ENCODE measurements at regions not wholly inside any gene's neighbourhood (a gene's known extent, or its start where the extent isn't known, plus 50 kb on each side); places are given as distances from the start of the nearest gene placed in this dataset.

DNA sequence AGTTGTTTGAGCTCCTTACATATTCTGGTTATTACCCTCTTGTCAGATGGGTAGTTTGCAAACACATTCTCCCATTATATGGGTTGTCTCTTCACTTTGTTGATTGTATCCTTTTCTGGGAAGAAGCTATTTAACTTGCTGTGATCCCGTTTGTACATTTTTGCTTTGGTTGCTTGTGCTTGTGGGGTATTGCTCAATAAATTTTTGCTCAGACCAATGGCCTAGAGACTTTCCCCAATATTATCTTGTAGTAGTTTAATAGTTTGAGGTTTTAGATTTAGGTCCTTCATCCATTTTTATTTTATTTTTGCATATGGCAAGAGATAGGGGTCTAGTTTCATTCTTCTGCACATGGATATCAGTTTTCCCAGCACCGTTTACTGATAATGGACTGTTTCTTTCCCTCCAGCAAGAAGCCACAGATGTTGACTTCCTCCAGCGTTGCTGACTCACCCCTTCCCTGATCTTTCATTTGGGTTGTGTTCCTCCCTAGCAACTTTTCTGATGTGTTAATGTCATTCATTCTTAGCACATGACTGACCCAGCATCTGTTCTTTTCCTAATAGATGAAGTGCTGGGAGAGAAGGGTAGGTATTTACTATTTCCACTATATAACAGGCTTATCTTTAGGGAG lies 166.7 kb upstream of the SGO1 start:
- CTCF ChIA-PET: no interaction called here
- no peak overlapping the region for H3K4me3 Mint-ChIP-seq
- no peaks in the 10 kb centered on the region for H3K9me3 Mint-ChIP-seq
- no peaks in the 10 kb centered on the region for H3K36me3 Mint-ChIP-seq
- no peak for DNase-seq
- no peaks in the 10 kb centered on the region for H3K27me3 Mint-ChIP-seq
- no peaks in the 10 kb centered on the region for H3K4me1 Mint-ChIP-seq
- no peak overlapping the region for H3K27ac Mint-ChIP-seq

DNA sequence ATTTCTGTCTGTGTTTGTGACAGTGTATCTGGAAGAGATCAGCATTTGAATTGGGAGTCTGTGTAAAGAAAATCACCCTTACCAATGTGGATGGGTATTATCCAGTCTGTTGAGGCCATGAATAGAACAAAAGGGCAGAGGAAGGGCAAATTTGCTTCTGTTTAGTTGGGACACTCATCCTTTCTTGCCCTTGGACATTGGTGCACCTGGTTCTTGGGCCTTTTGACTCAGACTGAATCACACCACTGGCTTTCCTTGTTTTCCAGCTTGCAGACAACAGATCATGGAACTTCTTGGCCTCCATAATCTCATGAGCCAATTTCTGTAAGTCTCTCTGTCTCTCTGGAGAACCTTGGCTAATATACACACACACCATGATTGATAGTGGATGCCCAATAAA lies 164.4 kb upstream of the SGO1 start:
- Mint-ChIP-seq H3K27ac (no peak overlapping the region), H3K9me3 (no peaks in the 10 kb centered on the region), H3K4me1 (no peaks in the 10 kb centered on the region), H3K27me3 (no peaks in the 10 kb centered on the region), H3K4me3 (no peak overlapping the region), H3K36me3 (no peaks in the 10 kb centered on the region)
- CTCF ChIA-PET: no interaction called here
- DNase-seq: no peak

DNA sequence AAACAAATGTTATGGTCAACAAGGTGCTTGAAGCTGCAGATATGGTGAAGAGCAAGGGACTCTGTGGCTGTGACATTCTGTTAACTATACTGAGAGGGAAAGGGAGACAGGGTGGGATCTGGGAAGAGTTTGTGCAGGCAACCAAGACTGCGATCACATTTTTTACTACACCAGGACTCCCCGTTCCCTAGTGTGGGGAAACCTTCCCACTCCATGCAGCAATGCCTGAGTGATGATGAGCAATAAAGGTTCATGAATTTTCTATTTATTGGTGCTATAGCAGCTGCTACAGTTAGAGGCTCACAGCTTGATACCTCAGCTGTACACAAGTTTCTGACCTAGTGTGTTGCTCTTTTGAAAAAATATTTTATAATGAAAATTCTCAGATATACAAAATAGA lies 160.9 kb upstream of the SGO1 start:
- no peak for DNase-seq
- H3K4me1 Mint-ChIP-seq: no peaks in the 10 kb centered on the region
- no peaks in the 10 kb centered on the region for H3K9me3 Mint-ChIP-seq
- H3K27me3 Mint-ChIP-seq: no peaks in the 10 kb centered on the region
- CTCF ChIA-PET: interaction anchor here (0.6 kb wide), 1 partner anchor 462 kb away, joined by 5 read pairs; no protein-coding TSS in a partner anchor
- H3K36me3 Mint-ChIP-seq: no peaks in the 10 kb centered on the region
- H3K27ac Mint-ChIP-seq: no peak overlapping the region
- H3K4me3 Mint-ChIP-seq: no peak overlapping the region

DNA sequence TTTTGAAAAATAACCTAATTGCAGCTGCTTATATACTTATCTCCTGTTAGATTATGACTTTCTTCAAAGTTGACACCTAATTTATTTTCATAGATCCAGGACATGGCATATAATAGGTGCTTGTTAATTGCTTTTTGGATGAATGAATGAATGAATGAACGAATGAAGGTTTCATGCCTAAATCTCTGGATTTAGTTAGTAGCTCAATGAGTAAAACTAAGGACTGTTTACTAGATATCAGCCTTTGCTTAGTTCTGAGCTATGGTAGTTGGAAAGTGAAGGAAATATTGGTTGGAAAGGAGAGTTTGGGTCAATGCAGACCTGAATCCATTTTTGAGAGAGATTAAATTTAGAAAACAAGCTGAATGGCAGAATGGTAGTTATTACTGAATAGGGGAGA lies 160.4 kb upstream of the SGO1 start:
- DNase-seq: no peak
- Mint-ChIP-seq H3K27me3 (no peaks in the 10 kb centered on the region), H3K9me3 (no peaks in the 10 kb centered on the region), H3K36me3 (no peaks in the 10 kb centered on the region), H3K4me1 (no peaks in the 10 kb centered on the region), H3K27ac (no peak overlapping the region), H3K4me3 (no peak overlapping the region)
- CTCF ChIA-PET: no interaction called here

DNA sequence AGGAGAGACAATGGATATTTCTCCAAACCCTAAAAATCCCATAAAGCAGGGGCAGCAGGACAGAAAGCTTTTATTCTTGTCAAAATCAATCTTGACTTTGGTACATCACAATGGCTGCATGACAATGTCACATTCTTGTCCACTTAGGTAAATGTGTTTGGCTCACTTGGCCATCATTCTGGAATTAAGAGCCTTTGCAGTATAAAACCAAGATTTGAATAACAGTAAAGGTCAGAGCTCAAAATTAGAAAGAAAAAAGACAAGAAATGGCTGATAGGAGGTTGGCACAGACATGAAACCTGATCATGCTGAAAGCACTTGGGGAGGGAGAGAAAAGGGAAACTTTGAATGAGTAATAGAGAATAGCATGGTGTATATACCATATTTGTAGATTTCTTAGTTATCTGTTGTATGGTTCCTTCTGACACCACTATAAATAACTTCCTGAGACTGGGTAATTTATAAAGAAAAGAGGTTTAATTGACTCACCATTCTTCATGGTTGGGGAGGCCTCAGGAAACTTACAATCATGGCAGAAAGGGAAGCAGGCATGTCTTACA lies 158.5 kb upstream of the SGO1 start:
- no peak overlapping the region for H3K27ac Mint-ChIP-seq
- H3K9me3 Mint-ChIP-seq: no peaks in the 10 kb centered on the region
- H3K27me3 Mint-ChIP-seq: no peaks in the 10 kb centered on the region
- H3K36me3 Mint-ChIP-seq: no peaks in the 10 kb centered on the region
- DNase-seq: no peak
- H3K4me1 Mint-ChIP-seq: no peaks in the 10 kb centered on the region
- no peak overlapping the region for H3K4me3 Mint-ChIP-seq
- CTCF ChIA-PET: no interaction called here

DNA sequence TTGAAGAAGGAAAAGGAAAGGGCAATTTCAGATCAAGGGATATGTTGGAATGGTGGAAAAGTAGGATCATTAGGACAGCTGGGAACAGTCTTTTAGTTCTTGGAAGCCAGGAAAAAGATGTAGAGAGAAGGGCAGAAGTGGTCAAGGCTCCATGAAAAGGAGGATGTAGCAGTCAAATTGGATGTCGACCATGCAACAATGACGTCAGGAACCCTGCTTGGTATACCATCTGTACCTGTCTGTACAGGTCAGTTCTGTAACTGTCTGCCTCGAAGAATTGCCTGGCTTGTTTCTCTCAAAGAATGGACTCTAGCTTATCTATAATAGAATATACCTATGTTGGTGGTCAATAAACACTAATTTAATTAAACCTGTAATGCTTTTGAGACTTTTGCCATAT lies 157.8 kb upstream of the SGO1 start:
- no peaks in the 10 kb centered on the region for H3K9me3 Mint-ChIP-seq
- H3K36me3 Mint-ChIP-seq: no peaks in the 10 kb centered on the region
- no peak overlapping the region for H3K27ac Mint-ChIP-seq
- no peak overlapping the region for H3K4me3 Mint-ChIP-seq
- CTCF ChIA-PET: no interaction called here
- no peak for DNase-seq
- no peaks in the 10 kb centered on the region for H3K4me1 Mint-ChIP-seq
- H3K27me3 Mint-ChIP-seq: no peaks in the 10 kb centered on the region

DNA sequence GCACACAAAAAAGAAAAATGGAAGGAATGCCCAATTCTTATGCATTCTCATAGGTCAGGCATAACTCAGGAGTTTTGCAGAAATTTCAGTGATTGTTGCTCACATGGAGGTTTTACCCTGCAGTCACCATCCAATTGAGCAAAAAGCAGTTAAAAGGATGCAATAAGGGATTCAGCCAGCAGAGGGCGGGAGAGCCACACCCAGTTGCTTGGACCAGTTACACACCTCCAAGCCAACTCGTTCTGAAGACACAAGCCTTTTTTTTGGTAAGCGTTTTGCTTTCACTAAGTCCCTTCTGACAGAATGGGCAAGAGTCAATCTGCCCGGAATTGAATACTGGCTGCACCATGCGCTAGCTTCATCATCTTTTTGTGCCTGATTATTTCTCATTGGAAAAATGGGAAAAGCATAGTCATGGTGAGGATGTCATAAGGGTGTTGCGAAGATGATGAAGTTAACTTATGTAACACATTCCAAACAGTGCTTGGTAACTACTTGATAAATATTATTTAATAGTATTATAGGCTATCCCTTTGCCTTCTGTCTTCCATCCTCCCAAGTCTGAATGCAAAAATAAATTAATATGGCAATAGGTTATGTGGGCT lies 154.4 kb upstream of the SGO1 start:
- peak; percentile 75 for DNase-seq
- Mint-ChIP-seq H3K27ac (no peak overlapping the region), H3K27me3 (no peaks in the 10 kb centered on the region), H3K9me3 (no peaks in the 10 kb centered on the region), H3K36me3 (no peaks in the 10 kb centered on the region), H3K4me3 (no peak overlapping the region), H3K4me1 (no peaks in the 10 kb centered on the region)
- CTCF ChIA-PET: interaction anchor here (1.3 kb wide), 1 partner anchor 9 kb away, joined by 3 read pairs; no protein-coding TSS in a partner anchor

DNA sequence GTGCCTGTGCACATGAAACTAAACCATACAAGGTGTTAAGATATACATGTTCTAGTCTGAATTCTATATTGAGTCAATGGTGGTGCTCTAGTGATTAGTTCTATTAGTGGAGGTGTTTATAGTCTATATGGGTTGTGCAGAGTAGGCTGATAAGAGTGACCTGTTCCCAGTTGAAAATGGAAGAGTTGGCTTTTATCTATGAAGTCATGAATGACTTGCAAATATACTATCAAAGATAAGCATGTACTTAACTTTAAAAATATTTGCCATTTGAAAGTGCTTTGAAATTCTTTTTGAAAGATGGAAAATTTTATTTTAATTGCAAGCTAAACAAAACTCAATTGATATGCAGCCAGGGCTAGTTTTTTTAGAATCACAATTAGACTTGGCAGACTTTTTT lies 150.6 kb upstream of the SGO1 start:
- Mint-ChIP-seq H3K9me3 (no peaks in the 10 kb centered on the region), H3K36me3 (no peaks in the 10 kb centered on the region), H3K4me1 (no peaks in the 10 kb centered on the region), H3K4me3 (no peak overlapping the region), H3K27ac (no peak overlapping the region), H3K27me3 (no peaks in the 10 kb centered on the region)
- CTCF ChIA-PET: no interaction called here
- DNase-seq: no peak

DNA sequence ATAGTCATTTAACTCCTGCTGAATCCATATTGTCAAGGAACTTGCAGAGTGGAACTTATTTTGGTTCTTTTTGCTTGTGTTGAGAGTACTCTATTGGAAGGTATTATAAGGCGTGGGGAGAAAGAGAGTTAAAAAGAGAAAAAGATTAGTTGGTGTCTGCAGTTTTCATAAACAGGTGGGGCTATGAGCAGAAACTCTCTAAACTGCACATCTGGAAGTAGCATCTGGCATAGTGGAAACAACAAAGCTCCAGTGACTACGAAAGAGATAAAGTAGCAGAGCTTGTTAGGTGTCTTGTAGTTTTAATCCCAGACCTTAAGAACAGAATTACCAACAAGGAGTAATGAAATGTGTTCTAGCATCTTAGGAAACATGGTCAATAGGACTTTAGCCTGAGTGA lies 148.8 kb upstream of the SGO1 start:
- Mint-ChIP-seq H3K4me3 (no peak overlapping the region), H3K36me3 (no peaks in the 10 kb centered on the region), H3K27me3 (no peaks in the 10 kb centered on the region), H3K4me1 (no peaks in the 10 kb centered on the region), H3K27ac (no peak overlapping the region), H3K9me3 (no peaks in the 10 kb centered on the region)
- no peak for DNase-seq
- CTCF ChIA-PET: no interaction called here

DNA sequence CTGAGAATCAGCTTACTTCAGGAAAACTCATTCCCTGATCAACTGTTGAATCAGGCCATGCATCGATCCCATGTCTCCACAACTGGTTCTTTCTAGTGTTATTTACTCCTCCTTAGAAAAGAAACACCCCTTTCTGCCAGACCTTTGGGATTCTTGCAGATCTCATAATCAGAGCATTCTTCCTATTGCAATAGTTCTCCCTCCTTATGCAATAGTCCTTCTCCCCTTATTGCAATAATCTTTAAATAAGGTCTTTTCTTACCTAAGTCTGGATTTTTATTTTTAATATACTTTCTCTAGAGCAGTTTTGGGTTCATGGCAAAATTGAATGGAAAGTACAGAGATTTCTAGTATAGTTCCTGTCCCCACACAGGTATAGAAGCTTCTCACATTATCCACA lies 141.9 kb upstream of the SGO1 start:
- H3K9me3 Mint-ChIP-seq: no peaks in the 10 kb centered on the region
- no peaks in the 10 kb centered on the region for H3K27me3 Mint-ChIP-seq
- H3K36me3 Mint-ChIP-seq: no peaks in the 10 kb centered on the region
- no peak for DNase-seq
- no peaks in the 10 kb centered on the region for H3K4me1 Mint-ChIP-seq
- CTCF ChIA-PET: no interaction called here
- H3K4me3 Mint-ChIP-seq: no peak overlapping the region
- no peak overlapping the region for H3K27ac Mint-ChIP-seq

DNA sequence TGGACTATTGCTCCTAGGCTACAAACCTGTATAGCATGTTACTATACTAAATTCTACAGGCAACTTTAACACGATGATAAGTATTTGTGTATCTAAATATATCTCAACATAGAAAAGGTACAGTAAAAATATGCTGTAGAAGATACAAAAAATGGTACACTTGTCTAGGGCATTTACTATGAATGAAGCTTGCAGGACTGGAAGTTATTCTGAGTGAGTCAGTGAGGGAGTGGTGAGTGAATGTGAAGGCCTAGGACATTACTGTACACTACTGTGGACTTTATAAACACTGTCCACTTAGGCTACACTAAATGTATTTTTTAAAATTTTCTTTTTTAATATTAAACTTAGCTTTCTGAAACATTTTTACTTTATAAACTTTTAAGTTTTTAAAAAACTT lies 140.5 kb upstream of the SGO1 start:
- CTCF ChIA-PET: interaction anchor here (0.6 kb wide), 1 partner anchor 600 kb away, joined by 3 read pairs; no protein-coding TSS in a partner anchor
- Mint-ChIP-seq H3K36me3 (no peaks in the 10 kb centered on the region), H3K4me1 (no peaks in the 10 kb centered on the region), H3K27ac (no peak overlapping the region), H3K9me3 (no peaks in the 10 kb centered on the region), H3K27me3 (no peaks in the 10 kb centered on the region), H3K4me3 (no peak overlapping the region)
- DNase-seq: no peak

DNA sequence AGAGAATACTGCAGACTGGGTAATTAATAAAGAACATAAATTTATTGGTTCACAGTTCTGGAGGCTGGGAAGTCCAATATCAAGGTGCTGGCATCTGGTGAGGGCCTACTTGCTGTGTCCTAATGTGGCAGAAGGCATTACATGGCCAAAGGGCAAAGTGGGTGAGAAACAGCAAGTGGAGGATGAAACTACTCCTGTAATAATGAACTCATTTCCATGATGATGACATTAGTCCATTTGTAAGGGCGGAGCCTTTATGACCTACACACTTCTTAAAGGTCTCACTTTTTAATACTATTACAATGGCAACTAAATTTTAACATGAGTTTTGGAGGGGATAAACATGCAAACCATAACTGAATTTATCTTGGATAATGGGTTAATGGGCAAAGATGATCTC lies 139.6 kb upstream of the SGO1 start:
- no peaks in the 10 kb centered on the region for H3K36me3 Mint-ChIP-seq
- no peak overlapping the region for H3K27ac Mint-ChIP-seq
- H3K4me3 Mint-ChIP-seq: no peak overlapping the region
- no peaks in the 10 kb centered on the region for H3K27me3 Mint-ChIP-seq
- no peak for DNase-seq
- CTCF ChIA-PET: no interaction called here
- no peaks in the 10 kb centered on the region for H3K4me1 Mint-ChIP-seq
- H3K9me3 Mint-ChIP-seq: no peaks in the 10 kb centered on the region

DNA sequence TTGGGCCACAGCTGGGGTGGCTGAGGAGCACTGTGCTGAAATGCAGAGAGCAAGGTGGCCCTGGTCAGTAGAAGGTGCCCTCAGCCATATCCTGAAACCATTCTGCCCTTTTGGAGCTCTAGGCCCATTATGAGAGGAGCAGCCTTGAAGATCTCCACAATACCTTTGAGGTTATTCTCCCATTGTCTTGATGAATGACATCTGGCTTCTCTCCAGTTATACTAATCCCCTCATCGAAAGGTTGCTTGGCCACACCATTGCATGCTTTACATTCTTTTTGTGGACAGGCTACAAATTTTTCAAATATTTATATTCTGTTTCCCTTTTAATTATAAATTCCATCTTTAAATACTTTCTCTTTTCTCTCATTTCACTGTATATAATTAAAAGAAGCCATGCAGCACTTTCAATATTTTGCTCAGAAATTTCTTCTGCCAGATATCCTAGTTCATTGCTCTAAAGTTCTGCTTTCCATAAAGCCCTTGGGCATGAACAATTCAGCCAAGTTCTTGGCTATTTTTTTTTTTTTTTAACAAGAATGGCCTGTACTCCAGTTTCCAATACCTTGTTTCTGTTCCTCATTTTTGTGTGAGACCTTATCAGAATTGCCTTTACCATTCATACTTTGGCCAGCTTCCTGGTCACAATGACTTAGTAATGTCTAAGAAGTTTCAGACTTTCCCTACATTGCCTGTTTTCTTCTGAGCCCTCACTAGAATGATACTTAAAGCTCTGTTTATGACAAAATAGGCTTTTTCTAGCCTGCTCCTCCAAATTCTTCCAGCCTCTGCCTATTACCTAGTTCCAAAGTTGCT lies 138.9 kb upstream of the SGO1 start:
- Mint-ChIP-seq H3K27ac (no peak overlapping the region), H3K36me3 (no peaks in the 10 kb centered on the region), H3K27me3 (no peaks in the 10 kb centered on the region), H3K9me3 (no peaks in the 10 kb centered on the region), H3K4me3 (no peak overlapping the region), H3K4me1 (no peaks in the 10 kb centered on the region)
- CTCF ChIA-PET: no interaction called here
- DNase-seq: no peak

DNA sequence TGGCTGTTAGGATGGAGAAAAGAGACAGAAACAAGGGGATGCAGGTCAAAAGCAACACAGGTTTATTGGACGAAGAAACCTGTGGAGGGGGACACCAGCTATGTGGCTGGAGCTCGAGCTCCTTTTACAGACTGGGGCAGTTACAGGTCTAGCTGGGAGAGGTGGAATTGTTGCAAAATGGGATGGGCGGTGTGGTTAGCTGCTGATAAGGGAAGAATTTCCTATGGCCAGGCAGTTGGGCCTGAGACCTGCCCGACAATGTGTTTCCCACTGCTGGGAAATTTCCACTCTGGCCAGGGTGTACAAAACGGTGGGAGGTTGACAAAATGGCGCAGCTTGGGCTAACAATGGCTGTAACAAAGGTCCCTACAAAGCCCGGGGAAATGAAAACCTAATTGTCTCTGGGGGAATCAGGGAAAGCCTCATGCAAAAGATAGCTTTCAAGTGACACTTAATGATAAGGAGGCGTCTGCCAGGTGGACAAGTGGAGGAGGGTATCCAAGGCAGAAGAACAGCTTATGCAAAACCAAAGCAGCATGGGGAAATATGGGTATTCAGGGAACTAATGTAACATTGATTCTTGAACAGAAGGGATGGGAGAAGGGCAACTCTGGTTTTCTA lies 137.4 kb upstream of the SGO1 start:
- CTCF ChIA-PET: no interaction called here
- no peak for DNase-seq
- no peaks in the 10 kb centered on the region for H3K4me1 Mint-ChIP-seq
- H3K27me3 Mint-ChIP-seq: no peaks in the 10 kb centered on the region
- no peaks in the 10 kb centered on the region for H3K36me3 Mint-ChIP-seq
- no peak overlapping the region for H3K4me3 Mint-ChIP-seq
- no peaks in the 10 kb centered on the region for H3K9me3 Mint-ChIP-seq
- no peak overlapping the region for H3K27ac Mint-ChIP-seq

Data from activated naive CD4-positive, alpha-beta T cell treated with anti-CD3 and anti-CD28 coated beads, Interleukin-2, amount 10 ng/mL, durations not matched to agents 7 days and 5 days (primary cell).